GM18868 (cell line): ENCODE measurements at regions not wholly inside any gene's neighbourhood (a gene's known extent, or its start where the extent isn't known, plus 50 kb on each side); places are given as distances from the start of the nearest gene placed in this dataset.
"Not testable (repeated sequence)": the region's sequence is repeated elsewhere in the genome, so short reads cannot be mapped to it uniquely, and the experiment has no call there.

Experiments
- ATAC-seq: cut with Tn5 transposase; IDR thresholded peaks from one replicate; pipeline ENCODE4 v1.9.1; 2021; ENCODE audit warnings: mild to moderate bottlenecking, moderate library complexity; ENCODE audit not compliant: unreplicated experiment

DNA sequence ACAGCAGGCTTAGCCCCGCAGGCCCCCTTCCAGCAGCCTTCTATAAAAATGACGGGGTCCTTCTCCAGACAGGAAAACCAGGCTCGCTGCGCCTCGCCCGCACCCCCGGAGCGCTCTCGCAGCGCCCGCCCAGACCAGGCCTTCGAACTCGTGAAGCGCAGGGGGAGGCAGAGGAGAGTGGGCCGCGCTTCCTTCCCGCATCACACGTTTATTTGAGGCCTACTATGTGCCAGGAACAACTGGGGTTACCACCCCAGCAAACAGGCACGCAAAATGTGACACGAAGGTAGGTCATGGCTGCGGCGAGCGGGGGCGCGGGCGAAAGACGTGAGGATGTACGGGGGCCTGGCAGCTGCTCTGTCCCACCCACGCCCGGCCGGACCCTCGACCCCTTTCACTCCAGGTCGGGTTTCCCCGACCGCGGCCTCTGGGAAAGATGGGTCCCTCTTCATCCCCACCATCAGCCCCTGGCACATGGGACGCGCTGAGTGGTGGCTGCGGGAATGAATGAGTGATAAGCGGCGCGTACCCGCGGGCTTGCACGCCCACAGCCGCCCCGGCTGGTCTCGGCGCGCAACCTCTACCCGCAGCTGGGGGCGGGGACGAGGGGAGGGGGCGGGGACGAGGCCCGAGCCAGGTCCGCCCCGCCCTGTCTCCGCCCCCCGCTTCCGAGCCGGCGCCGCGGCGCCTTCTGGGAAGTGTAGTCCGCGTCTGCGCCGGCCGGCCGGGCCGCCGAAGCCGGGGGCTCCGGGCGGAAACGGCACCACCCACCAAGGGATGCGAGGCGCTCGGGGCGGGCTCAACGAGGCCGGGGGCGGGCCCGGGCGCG is 59.1 kb downstream of the ZNF467 start:
- peak; percentile 97 for ATAC-seq

DNA sequence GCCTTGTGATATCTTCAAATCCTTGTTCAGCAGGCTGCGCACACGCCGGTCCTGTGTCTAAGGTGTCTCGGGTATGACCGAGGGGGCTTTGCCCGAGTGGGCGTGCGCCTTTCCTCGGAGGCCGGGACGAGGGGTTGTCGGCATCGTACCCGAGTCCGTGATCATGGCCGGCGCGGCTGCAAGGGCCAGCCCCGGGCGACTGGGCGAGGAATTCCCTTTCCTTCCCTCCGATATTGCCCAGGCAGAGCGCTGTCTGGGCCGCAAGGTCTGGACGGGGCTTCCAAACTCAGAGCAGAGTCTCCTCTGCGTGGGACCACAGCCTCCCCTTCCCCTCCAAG is 59.7 kb downstream of the ZNF467 start:
- ATAC-seq = no peak

DNA sequence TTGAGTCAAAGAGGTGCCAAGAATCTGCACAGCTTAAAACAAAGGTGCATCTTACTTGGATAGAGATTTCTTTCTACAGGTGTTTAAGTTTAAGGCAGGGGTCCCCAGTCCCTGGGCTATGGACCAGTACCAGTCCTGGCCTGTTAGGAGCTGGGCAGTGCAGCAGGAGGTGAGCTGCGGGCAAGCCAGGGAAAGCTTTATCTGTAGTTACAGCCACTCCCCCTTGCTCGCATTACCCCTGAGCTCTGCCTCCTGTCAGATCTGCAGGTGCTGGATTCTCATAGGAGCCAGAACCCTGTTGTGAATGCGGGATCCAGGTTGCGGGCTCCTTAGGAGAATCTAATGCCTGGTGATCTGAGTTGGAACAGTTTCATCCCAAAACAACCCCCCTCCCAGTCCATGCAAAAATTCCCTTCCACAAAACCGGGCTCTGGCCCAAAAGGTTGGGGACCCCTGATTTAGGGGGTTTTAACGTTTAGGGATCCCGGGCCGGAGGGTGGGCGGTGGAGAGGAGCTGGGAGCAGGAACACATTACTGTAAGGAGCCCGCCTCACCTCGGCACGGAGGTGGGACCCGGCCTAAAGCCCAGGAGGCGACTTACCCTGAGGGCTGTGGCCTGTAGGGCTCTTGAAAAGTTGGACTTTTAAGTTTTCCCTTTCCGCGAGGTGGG is 60.2 kb downstream of the ZNF467 start:
- no peak for ATAC-seq

DNA sequence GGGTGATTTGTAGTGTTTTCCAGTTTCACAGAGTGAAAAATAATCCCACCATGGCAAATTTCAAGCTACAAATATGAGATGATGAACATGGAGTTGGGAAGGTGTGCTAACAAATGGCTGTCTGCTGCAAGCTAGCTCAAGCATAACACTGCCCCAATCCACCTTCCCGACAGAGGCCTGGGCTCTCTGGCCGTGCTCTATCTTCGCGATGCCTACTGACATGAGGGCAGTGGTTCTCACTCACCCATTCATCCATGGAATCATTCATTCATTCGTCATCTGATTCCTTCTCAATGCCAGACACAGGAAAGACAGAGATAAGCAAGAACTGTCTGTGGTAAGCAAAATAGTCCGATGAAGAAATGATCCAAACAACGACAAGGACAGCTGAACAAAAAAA is 65.4 kb downstream of the ZNF467 start:
- ATAC-seq = no peak

DNA sequence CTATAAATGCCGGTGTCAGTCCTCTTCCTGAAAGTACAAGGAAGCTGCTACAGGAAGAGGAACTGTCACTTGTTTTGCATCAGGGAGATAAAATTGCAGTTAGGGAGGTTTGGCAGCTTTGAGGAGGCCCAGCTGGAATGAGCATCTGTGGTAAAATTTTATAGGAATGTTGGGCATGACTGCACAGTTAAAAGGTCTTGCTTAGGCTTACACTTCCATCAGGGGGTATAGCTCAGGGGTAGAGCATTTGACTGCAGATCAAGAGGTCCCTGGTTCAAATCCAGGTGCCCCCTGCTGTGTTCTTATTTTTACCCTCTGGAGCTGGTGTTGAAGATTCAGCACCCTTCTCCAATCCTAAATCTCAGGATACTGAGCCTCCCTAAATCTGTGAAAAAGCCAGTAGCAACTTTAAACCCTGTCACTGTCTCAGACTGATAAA is 65.9 kb downstream of the ZNF467 start:
- ATAC-seq = no peak

DNA sequence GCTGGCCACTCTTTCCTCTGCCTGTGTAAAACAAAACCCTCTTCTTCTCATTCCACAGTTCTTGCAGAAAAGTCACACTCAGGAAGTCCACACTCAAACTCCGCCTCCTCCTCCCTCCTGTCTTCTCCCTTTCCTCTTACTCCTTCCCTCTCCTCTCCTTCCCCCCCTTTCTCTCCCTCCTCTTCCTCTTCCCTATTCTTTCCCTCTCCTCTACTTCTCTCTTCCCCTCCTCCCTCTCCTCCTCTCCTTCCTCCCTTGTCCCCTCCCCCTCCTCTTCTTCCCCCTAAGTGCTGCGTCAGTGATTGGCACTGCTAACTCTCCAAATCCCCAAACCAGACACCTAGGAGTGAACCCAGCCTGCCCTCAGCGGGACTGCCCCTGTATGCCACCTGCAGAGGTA is 67.0 kb downstream of the ZNF467 start:
- no peak for ATAC-seq

DNA sequence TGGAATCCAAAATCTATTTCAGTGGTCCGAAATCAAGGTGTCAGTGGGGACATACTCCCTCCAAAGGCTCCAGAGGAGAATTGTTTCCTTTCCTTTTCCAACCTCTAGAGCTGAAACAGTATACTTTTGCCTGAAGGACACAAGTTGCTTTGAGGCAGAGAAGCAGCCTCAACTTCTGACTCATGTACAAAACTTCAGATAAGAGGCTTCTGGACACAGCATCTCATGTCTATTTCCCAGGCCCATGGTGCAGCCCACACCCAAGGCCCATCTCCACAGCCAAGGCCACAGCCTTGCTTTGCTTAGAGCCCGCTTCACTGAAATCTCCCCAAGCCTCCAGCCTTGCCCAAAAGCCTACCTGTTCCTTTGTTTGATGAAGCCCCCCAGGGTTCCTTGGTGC is 68.9 kb downstream of the ZNF467 start:
- no peak for ATAC-seq

DNA sequence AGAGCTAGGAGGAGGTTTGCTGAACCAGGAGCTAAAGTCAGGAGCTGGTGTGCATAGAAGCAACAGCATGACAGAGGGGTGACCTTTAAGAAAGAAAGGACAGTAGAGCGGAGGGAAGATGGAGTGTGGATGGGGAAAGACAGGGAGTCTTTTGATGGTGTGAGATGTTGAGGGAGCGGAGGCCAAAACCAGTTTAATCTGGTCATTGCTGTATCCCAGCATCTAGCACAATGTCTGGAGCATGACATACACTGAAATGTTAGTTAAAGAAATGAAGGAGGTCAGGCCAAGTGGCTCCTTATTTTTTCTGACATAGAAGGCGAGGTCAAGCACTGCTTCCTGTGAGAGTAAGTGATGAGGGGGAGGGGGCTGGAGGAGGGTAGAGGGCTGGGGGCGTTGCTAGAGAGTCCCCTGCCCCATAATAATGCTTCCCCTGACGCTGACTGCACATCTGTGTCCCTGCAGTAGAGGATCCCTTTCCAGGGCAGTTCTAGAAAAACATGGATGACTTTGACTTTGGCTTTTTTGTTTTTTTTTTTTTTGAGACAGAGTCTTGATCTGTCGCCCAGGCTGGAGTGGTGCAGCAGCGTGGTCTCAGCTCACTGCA is 70.2 kb downstream of the ZNF467 start:
- no peak for ATAC-seq

DNA sequence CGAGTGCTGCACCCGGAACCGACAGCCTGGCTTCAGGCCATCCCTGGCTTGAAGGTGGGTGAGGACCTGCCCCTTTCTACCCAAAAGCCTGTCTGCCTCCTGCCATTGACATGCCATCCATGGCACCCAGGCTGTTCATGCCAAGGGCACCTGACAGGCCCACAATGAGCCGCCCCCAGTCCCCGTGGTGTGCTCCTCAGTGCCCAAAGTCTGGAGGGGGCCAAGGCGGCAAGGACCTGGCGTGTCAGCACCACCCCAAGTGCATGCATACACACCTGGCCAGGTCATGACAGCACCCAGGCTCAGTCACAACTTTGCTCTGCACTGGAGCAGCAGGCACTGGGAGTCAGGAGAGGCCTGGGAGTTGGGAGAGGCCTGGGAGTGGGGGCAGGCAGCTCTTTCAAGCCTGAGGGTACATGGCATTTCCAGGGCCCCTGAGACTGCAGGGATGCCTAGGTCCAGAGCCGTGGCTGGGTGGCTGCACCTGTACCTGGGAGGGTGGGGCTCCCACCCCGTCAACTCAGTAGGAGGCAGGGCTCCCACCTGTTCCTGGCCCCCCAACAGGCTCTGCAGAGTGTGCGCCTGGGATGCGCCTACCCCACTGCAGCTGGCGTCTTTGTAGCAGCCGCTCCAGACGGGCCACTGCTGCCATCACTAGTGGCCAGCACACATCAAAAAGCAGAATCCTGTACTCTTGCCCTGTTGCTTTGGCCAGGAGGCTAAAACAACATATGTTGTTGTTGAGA is 71.7 kb downstream of the ZNF467 start:
- ATAC-seq = no peak

DNA sequence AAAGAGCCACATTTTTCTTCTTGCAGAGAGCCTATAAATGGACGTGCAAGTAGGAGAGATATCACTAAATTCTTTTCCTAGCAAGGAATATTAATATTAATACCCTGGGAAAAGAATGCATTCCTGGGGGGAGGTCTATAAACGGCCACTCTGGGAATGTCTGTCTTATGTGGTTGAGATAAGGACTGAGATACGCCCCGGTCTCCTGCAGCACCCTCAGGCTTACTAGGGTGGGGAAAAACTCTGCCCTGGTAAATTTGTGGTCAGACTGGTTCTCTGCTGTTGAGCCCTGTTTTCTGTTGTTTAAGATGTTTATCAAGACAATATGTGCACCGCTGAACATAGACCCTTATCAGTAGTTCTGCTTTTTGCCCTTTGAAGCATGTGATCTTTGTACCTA is 75.6 kb downstream of the ZNF467 start:
- not testable (repeated sequence) for ATAC-seq

DNA sequence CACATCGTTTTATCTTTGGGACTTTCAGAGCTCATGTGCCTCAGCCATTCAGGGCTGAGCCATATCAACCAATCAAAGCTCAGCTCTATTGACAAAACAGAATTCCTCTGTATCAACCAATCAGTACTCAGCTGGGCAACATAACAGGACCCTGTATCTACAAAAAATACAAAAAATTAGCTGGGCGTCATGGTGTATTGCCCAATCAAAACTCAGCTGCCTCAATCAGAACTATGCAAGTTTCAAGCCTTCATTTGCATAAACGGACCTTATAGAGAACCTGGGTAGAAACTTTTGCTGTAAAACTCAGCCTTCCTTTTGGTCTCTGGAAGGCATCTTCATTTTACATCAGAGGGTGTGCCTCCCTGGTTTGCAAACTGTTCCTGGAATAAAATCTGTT is 77.1 kb downstream of the ZNF467 start:
- no peak for ATAC-seq

DNA sequence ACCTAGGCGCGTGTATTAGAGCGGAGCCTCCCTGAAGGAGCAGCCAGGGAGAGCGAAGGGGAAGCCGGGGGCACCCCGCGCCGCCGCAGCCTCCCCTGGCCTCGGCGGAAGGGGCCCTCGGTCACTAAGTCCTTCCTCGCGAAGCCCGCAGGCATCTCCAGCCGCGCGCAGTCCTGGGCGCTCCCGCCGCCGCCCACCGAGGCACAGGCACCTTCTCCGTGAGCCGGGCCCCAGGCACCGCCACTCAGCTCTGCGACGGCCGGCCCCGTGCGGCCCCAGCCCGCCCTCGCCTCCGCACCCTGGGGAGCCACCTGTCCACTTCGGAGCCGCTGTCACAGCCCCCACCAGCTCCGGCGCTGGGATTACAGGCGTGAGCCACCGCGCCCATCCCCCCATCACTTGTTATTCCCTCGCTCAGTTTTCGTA is 80.8 kb downstream of the ZNF467 start:
- ATAC-seq = no peak

DNA sequence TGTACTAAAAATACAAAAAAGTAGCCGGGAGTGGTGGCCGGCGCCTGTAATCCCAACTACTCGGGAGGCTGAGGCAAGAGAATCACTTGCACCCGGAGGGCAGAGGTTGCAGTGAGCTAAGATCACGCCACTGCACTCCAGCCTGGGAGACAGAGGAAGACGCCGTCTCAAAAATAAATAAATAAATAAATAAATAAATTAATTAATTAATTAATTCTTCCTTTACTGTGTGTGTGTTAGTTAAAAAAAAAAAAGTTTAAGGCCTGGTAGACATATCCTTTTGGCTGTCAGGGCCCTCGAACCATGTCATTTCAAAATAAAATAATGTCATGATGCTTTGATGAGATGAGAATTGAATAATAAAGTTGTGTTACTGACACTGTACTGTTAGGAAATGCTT is 81.3 kb downstream of the ZNF467 start:
- ATAC-seq = no peak

DNA sequence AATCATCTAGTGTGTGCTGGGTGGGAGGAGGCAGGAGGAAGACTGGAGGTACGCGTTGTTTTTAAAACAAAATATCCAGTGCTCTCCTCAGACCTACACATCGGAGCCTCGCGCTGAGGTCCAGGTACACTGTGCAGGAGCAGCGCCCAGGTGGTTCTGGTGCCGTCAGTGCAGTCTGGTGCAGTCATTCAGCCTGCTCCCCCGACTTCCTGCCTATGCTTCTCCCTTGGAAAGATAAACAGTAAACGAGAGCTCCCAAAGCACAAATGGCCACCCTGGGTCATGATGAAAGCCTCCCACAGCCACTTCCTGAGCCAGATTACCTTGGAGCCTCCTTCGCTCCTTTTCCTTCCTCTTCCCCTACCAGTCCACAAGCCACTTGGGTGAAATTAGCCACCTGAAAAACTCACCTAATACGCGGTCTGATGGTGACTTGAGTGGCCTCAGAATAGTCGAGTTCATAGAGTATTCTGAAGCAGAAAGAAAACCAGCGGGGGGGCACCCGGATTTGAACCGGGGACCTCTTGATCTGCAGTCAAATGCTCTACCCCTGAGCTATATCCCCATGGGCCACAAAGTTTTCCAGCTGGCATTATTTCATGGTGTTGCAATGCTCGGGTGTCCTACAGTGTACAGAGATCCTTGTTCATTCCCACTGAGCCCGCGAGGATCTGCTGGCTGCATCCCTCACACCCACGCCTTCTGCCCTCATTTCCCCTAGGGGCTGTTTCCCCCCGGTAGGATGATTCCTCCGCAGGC is 82.5 kb downstream of the ZNF467 start:
- no peak for ATAC-seq

DNA sequence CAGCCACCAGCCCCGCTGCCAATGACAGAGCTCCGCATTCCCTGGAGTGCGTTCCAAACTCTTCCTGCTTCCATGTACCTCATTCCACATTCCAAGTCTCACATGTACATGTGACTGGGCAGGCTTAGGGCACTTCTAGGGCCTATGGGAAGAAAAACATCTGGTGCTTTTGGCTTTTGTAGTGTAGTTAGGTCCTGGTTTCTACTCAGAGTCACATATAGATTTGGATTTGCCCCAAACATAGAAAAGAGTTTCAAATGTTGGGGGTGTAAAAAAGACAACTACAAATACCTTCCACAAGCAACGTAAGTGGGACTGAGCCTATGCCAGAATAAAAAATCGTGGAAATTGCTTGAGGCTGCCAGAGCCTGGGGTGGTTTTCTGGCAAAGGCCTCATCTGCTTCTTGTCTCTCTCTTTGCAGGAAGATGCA is 84.1 kb downstream of the ZNF467 start:
- ATAC-seq = no peak

DNA sequence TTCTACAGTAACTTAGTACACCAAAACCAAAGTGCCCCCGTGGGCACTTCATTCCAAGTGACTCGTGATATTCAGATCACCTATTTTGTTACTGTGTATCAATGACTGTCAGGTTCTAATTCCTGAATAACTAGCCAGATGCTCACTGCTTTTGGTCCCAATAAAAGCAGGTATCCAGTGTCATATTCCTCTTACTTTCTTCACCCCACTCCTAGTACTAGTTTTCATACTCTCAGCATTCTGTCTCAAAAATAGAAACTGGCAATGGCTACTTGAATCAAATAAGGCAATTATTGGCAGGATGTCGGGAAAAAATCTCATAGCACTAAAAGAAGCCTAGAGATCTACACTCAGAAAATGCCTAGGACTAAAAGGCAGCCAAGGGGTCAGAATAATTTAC is 84.6 kb downstream of the ZNF467 start:
- no peak for ATAC-seq

DNA sequence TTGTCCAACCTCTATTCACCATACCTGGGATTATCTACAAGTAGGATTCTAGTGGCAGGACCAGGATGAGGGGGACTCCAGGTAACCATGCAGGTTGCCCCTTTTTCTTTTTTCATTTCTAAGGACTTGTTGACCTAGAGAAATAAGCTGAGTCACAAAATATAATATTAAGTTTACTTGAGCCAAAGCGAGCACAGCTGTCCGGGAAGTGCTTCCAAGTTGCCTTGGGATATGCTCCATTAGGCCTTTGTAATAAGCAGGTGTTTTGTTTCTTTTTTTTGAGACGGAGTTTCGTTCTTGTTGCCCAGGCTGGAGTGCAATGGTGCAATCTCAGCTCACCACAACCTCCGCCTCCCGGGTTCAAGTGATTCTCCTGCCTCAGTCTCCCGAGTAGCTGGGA is 85.6 kb downstream of the ZNF467 start:
- ATAC-seq = not testable (repeated sequence)

DNA sequence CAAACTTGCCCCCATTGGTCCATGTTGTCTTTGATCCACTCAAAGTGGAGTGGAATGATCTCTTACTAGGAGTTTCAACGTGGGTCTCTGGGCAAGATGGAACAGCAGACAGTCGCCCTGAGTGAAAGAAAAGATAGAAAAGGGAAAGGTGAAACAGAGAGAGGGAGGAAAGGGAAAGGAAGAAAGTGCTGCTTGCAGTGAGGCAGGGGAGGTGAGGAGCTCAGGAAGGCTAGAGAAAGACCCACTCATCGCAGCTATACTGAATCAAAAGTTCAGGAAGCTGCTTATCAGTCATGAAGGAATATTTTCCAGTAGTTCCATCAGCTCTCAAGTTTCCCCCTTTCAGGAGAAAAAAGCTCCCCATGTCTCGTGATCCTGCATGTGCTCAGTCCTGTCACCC is 86.9 kb downstream of the ZNF467 start:
- no peak for ATAC-seq

DNA sequence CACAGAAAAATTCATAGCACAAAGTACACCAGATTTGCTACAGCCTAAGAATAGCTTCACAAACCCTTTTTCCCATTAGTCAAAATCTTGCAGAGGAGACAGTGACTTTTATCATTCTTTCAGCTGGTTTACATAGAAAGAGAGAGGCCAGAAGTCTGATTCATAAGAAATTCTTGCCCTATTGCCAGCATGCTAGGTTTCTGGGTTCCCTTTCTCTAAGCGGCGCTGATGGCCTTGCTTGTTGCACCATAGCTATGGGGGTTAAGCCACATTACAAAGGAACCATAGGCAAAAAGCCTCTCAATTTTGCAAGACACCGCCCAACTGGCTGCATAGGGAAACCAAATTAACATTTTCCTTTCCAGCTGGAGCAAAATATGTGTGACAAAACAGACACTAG is 87.4 kb downstream of the ZNF467 start:
- no peak for ATAC-seq

DNA sequence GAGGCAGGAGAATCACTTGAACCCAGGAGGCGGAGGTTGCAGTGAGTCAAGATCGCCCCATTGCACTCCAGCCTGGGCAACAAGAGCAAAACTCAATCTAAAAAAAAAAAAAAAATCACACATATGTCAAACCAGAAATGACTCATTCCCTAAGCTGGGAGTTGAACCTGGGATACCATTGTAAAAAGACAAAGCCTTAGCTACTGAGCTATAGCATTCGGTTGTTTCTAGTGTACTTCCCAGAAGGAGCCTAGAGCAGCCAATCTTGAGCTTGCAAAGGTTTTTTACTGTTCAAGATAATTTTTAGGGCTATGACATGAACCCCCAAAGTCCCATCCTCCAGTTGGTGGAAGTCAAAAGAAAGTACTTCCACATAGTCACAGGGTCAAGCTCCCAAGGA is 87.9 kb downstream of the ZNF467 start:
- ATAC-seq = no peak

DNA sequence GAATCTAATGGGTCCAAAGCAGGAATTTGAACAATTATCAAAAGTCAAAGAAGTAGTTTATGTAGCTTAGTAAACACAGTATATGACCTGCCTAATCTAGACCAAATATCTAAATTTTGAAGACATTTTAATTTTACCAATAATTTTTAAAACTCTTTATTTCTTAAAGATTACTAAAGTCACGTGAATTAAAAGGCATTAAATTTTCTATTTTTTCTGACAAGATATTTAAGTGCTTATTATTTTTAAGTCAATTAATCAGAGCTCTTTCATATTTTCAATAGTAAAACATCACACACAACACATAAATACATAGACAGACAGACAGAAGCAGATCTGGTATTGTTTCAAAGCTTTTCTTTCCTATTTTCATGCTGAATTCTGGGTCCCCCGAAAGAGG is 89.5 kb downstream of the ZNF467 start:
- no peak for ATAC-seq
